ENCODE measurements at regions not wholly inside any gene's neighbourhood (a gene's known extent, or its start where the extent isn't known, plus 50 kb on each side); places are given as distances from the start of the nearest gene placed in this dataset.

DNA sequence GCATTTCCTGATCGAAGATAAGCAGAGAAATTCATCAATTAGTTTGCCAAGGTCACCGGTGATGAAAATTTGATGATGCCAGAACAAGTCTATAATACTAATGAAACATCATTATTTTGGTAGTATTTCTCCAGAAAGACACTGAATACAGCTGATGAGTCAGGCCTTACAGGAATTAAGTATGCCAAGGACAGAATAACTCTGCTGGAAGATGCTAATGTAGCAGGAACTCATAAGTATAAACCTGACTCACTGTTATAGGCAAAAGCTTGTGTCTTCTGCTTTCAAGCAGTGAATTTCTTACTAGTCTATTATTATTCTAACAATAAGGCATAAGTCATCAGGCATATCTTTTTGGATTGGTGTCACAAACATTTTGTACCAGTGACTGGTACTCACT is 1825.1 kb upstream of the IGFBP7 start:
- no peak overlapping the region for H3K27ac ChIP-seq (replicated peaks in 1 of 4)
- no peaks in the 10 kb centered on the region for H3K4me1 ChIP-seq
- H3K36me3 ChIP-seq: no peaks in the 10 kb centered on the region
- H3K9me3 ChIP-seq: peaks cover 0 to 5% (median 0%) of the 10 kb centered on the region in 4 donors
- intact Hi-C loops (cut with DNase I): no loop called here
- no peaks in the 10 kb centered on the region for H3K27me3 ChIP-seq
- no peak overlapping the region for H3K4me3 ChIP-seq
- WGBS: 80% methylated on average over 2 of the region's 2 CpGs
- TF ChIP-seq POLR2AphosphoS5 (IDR thresholded peaks at IDR 0.05) (no peak), EP300 (IDR thresholded peaks at IDR 0.05) (no peak), POLR2A (IDR thresholded peaks at IDR 0.05; ENCODE audit: low read depth) (no peak)
- TF ChIP-seq, protein P1, sequence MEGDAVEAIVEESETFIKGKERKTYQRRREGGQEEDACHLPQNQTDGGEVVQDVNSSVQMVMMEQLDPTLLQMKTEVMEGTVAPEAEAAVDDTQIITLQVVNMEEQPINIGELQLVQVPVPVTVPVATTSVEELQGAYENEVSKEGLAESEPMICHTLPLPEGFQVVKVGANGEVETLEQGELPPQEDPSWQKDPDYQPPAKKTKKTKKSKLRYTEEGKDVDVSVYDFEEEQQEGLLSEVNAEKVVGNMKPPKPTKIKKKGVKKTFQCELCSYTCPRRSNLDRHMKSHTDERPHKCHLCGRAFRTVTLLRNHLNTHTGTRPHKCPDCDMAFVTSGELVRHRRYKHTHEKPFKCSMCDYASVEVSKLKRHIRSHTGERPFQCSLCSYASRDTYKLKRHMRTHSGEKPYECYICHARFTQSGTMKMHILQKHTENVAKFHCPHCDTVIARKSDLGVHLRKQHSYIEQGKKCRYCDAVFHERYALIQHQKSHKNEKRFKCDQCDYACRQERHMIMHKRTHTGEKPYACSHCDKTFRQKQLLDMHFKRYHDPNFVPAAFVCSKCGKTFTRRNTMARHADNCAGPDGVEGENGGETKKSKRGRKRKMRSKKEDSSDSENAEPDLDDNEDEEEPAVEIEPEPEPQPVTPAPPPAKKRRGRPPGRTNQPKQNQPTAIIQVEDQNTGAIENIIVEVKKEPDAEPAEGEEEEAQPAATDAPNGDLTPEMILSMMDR (IDR thresholded peaks at IDR 0.05): no peak
- no peak for DNase-seq (ENCODE audit: extremely low spot score)

DNA sequence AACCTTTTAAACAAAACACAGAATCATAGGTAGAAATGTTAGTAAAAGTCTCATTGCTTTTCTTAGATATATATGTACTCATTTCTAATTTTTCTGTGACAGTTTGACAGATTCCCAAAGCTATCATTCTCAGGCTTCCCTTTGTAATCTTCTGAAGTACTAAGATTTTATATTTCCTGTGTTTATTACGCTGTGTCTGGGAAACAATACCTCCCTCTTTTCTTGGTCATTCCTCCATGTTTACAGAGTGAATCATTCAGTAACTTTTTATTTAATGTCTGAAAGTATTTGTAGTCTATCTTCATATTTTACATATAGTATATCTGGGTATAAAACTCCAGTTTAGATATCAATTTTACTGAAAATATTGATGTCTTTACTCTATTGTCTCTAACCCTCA is 1826.3 kb upstream of the IGFBP7 start:
- DNase-seq (ENCODE audit: extremely low spot score): no peak
- no peaks in the 10 kb centered on the region for H3K36me3 ChIP-seq
- intact Hi-C loops (cut with DNase I): no loop called here

DNA sequence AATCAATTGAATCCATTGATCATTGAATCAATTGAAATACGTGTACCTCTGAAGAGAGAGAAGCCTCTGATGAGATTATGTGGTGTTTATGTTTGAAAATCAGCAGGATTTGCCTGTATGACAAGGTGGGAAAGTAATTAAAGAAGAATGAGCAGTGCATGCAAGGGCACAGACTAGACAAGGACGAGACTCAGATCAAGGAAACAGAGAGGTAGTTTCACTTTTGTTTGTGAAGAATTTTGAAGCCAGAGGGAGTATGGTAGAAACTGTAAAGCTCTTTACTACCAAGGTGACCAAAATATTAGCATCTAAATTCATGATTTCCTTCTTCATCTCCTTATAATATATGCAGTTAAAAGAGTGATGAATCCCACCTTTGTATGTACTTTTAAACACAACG is 1830.0 kb upstream of the IGFBP7 start:
- H3K9me3 ChIP-seq: no peaks in the 10 kb centered on the region
- no peaks in the 10 kb centered on the region for H3K4me1 ChIP-seq
- intact Hi-C loops (cut with DNase I): no loop called here
- TF ChIP-seq EP300 (IDR thresholded peaks at IDR 0.05) (no peak), POLR2A (IDR thresholded peaks at IDR 0.05; ENCODE audit: low read depth) (no peak), POLR2AphosphoS5 (IDR thresholded peaks at IDR 0.05) (no peak)
- TF ChIP-seq, protein P1 (IDR thresholded peaks at IDR 0.05): no peak
- no peak overlapping the region for H3K27ac ChIP-seq (replicated peaks in 1 of 4)
- 62% methylated on average over 3 of the region's 3 CpGs for WGBS
- H3K36me3 ChIP-seq: no peaks in the 10 kb centered on the region
- H3K4me3 ChIP-seq: no peak overlapping the region
- H3K27me3 ChIP-seq: no peaks in the 10 kb centered on the region
- DNase-seq (ENCODE audit: extremely low spot score): no peak

More for the DNA sequence above, 1826.3 kb upstream of the IGFBP7 start:
- Histone ChIP-seq H3K4me3 (no peak overlapping the region), H3K9me3 (no peaks in the 10 kb centered on the region), H3K4me1 (no peaks in the 10 kb centered on the region), H3K27me3 (no peaks in the 10 kb centered on the region), H3K27ac (replicated peaks in 1 of 4) (no peak overlapping the region)
- TF ChIP-seq POLR2A (IDR thresholded peaks at IDR 0.05; ENCODE audit: low read depth) (no peak), POLR2AphosphoS5 (IDR thresholded peaks at IDR 0.05) (no peak), EP300 (IDR thresholded peaks at IDR 0.05) (no peak)
- TF ChIP-seq, protein P1 (IDR thresholded peaks at IDR 0.05): no peak
- WGBS: 85% methylated on average over 1 of the region's 1 CpG

DNA sequence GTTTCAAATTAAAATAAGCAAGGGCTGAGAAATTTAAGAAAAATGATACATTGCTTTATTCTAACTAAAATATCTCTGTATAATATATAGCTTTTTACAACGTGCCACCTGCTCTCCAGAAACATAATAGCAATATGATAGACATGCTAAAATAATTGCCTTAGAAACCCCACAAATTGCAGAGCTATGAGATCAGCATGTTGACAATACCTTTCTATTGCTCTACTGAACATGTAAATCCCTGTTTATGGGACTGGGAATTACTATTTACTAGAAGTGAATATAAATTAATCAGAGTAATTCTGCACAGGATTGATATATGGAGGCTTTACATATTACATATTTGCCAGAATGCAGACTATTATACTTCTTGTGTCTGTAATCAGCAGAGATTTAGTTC is 1831.1 kb upstream of the IGFBP7 start:
- TF ChIP-seq POLR2AphosphoS5 (IDR thresholded peaks at IDR 0.05) (no peak), POLR2A (IDR thresholded peaks at IDR 0.05; ENCODE audit: low read depth) (no peak), EP300 (IDR thresholded peaks at IDR 0.05) (no peak)
- TF ChIP-seq, protein P1 (IDR thresholded peaks at IDR 0.05): no peak
- Histone ChIP-seq H3K4me1 (no peaks in the 10 kb centered on the region), H3K36me3 (no peaks in the 10 kb centered on the region), H3K4me3 (no peak overlapping the region), H3K9me3 (no peaks in the 10 kb centered on the region), H3K27ac (replicated peaks in 1 of 4) (no peak overlapping the region), H3K27me3 (no peaks in the 10 kb centered on the region)
- intact Hi-C loops (cut with DNase I): no loop called here
- 65% methylated on average over 1 of the region's 1 CpG for WGBS
- no peak for DNase-seq (ENCODE audit: extremely low spot score)

DNA sequence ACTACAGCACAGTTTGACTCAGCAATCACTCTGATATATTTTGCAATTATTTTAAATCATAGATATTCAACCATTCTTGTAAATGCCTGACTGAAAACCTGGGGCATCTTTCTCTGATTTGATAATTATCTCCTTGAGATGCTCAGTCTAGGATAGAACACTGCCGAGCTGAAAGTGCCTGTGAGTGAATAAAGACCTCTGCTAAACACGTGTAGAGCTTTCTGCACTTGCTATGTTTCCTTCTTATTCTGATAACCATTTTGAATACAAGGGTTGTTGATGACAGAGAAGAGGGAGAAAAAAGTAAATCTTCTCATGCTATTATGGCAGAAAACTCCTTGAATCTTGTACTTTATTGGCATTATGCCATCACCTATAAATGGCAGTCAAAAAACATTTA is 1843.4 kb upstream of the IGFBP7 start:
- no peak for DNase-seq (ENCODE audit: extremely low spot score)
- 47% methylated on average over 2 of the region's 2 CpGs for WGBS

More for the DNA sequence above, 1843.4 kb upstream of the IGFBP7 start:
- TF ChIP-seq POLR2A (IDR thresholded peaks at IDR 0.05; ENCODE audit: low read depth) (no peak), EP300 (IDR thresholded peaks at IDR 0.05) (no peak), POLR2AphosphoS5 (IDR thresholded peaks at IDR 0.05) (no peak)
- no peaks in the 10 kb centered on the region for H3K36me3 ChIP-seq
- intact Hi-C loops (cut with DNase I): no loop called here
- H3K27me3 ChIP-seq: no peaks in the 10 kb centered on the region
- H3K4me1 ChIP-seq: no peaks in the 10 kb centered on the region
- no peak overlapping the region for H3K27ac ChIP-seq (replicated peaks in 1 of 4)
- no peaks in the 10 kb centered on the region for H3K9me3 ChIP-seq
- no peak overlapping the region for H3K4me3 ChIP-seq
